GM21528 (cell line): ENCODE measurements at regions not wholly inside any gene's neighbourhood (a gene's known extent, or its start where the extent isn't known, plus 50 kb on each side); places are given as distances from the start of the nearest gene placed in this dataset.
"Not testable (repeated sequence)": the region's sequence is repeated elsewhere in the genome, so short reads cannot be mapped to it uniquely, and the experiment has no call there.

Source experiments
- ATAC-seq: cut with Tn5 transposase; IDR thresholded peaks from one replicate; pipeline ENCODE4 v1.9.1; 2021; ENCODE audit warnings: mild to moderate bottlenecking, moderate library complexity; ENCODE audit not compliant: unreplicated experiment, low FRiP score

DNA sequence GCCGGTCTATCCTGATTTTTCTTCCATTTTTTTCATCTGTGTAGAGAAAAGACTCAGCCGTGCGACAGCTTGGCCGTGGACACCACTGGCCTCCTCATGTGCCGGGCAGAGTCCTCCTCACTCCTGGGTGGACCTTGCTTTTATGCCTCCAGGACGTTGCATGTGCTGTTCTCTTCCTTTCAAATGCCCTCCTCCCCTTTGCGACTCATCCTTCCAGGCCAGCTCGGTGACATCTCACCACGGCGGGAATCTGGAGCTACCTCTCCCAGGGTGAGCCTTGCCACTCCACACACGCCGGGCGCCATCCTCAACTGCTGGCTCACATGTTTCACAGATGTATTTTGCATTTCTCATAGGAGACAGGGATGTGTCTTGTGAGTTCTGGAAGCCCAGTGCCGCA lies 198.5 kb upstream of the HDAC4 start:
- no peak for ATAC-seq

DNA sequence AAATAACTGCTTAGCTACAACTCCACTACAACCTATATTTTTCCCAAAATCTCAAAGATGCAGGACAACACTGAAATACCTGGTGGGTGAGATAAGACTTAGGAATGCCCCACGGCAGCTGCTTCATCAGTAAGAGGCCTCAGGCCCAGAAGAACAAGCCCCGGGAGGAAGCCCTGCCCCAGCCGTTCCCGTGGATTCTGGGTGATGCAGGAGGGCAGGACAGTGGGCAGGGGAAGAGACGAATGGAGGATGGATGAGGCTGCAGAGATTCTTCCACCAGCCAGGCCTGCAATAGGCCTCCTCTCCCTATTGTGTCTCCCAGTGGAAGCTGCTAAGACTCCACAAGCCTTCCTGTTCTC lies 197.9 kb upstream of the HDAC4 start:
- no peak for ATAC-seq

DNA sequence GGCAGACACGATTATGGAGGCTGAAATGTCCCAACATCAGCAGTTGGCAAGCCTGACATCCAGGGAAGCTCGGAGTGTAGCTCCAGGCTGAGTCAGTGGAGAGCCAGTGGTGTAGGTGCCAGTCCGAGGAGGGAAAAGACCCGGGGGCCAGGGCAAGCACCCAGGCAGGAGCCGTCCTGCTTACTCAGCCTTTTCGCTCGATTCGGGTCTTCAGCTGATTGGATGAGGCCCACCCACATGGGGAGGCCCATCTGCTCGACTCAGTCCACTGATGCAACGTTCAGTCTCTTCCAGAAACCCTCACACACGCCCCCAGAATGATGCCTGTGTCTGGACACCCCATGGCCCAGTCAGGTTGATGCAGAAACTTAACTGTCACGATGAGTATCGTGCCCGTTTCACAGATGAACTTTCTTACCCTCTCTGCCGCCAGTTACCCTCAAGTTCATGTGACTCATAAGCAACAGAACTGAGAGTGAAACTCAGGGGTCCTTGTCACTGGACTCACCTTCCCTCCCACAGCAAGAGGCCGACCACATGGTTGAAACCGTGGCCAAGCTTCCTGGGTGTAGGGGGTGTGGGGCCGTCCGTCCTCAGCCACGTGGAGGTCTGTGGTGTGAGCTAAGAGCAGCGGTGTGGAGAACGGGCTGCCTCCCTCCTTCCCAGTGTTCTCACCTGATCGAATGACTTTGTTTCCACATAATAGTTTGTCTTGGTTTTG lies 197.4 kb upstream of the HDAC4 start:
- ATAC-seq = no peak

DNA sequence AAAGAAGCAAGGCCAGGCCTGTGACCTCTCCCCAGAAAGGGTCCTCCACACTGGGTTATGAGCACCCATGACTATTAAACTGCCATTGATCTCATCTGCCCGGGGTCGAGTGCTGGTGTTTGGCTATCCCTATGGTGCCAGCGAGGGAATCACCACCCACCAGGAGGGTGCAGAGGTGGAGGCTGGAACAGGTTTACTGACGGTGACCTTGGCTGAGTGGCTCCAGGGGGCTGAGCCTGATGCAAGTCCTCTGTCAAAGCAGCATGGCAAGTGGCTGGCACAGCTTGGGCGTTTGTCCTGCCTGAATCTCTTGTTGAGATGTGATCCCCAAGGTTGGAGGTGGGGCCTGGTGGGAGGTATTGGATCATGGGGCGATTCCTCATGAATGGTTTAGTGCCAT lies 196.4 kb upstream of the HDAC4 start:
- no peak for ATAC-seq

DNA sequence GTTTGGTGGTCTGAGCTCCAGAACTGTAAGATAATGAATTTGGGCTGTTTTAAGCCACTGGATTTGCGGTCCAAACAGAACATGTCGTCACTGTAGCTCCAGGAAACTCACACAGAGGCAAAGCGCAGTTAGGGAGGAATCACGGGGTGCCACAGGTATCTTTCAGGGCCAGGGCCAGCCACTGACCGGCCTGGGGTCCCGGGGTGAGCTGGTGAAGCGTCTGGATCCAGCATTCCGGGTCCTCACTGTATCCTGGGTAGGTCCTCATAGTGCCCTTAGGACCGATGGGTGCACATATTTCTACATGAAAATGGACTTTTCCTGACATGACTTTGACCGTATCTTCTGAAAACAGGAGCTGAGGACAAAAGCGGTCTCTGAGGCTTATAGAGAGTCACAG lies 196.0 kb upstream of the HDAC4 start:
- ATAC-seq = no peak

DNA sequence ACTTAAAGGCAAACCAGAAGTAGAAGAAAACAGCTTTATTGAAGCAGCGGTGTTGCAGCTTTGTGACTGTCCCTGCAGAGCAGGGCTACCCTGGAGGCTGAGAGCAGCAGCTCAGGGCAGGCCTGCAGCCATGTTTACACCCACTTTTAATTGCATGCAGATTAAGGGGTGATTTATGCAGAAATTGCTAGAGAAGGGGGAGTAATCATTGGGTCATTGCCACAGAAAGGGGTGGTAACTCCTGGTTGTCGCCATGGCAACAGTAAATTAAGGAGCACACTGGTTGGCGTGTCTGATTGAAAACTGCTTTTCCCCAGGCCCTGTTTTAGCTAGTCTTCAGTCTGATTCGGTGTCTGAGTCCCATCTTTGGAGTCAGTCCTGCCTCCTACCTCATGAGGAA lies 195.4 kb upstream of the HDAC4 start:
- ATAC-seq = no peak

DNA sequence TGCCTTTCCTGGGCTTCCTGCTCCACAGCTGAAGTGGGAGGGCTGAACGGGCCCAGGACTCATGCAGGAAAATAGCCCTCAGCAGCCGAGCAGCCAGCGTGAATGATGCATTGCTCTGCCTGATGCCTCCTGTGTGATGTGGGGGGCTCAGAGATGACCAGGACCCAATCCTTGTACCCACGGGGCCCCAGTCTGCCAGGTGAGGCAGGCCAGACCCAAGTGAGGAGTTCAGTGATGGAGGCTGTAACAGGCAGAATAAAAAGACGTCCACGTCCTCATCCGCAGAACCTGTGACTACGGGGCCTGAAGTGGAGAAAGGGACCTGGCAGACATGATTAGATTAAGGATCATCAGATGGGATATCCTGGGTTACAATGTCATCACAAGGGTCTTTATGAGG lies 194.9 kb upstream of the HDAC4 start:
- ATAC-seq = no peak

DNA sequence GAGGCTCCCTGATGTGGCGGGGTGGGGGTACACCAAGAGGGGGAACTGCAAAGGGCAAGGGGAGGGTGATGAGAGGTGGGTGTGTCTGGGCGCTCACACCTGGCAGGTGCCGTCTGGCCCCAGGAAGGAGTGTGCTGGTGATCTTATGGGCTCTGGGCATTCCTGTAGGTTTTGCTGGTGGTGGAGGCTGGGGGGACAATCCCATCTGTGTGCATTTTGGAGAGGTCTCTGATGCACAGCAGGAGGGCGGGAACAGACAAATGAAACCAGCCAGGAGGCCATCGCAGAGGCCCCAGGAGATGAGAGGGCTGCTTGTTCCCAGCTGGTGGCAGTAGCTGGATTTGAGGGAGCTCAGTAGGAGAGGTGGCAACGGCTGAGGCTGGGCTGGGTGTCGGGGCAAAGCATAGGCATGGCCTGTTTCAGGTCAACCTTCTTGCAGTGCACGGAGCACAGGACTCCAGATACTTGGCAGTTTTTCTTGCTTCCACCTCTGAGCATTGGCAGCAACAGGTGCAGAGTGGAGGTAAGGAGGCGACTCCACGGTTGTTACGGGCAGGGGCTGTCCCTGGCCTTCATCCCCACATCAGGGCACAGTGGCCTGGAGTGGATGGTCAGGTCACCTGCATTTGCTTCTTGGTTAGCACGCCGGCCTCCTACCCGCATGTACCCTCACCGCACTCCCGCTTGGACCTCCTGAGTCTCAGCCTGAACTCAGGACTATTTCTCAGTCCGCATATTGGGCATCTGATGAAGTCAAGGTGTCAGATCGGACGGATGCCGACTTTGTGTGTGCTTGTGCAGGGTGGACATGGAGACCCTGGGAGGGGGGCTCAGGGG lies 194.2 kb upstream of the HDAC4 start:
- no peak for ATAC-seq

DNA sequence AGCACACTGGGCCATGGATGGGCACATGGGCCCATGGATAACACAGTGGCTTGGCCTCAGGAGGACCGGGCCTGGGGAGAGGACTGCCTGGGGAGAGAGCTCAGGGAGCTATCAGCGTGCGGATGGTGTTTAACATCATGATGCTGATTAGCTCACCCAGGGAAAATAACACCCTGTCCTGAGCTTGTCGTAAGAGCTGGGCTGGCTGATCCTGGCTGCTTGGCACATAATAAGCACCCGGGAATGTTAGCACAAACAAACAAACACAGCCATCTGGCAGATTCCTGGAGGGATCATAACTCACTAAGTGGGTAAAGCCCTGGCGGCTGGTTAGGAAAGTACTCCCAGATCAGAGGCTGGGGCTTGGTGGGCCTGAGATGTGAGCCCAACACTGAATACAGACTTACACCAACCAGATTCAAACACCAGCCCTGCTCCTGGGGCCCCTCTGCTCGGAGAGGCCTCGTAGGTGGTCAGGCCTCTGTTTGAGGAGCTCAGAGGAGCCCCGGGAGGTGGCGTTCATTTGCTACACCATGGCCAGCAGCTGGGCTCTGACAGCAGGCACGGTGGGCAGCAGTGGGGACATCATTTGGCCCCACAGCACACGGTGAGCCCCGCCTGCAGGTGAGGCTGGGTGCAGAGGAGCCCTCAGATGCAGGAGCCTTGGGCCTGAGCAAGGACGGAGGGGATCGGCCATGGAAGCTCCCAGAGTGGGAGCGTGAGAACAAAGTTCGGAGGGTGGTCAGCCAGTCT lies 193.4 kb upstream of the HDAC4 start:
- ATAC-seq = no peak

DNA sequence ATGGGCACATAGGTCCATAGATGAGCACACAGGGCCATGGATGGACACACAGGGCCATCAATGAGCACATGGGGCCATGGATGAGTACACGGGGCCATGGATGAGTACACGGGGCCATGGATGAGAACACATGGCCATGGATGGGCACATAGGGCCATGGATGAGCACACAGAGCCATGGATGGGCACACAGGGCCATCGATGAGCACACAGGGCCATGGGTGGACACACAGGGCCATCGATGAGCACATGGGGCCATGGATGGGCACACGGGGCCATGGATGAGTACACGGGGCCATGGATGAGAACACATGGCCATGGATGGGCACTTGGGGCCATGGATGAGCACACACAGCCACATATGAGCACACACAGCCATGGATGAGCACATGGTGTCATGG lies 192.6 kb upstream of the HDAC4 start:
- no peak for ATAC-seq

DNA sequence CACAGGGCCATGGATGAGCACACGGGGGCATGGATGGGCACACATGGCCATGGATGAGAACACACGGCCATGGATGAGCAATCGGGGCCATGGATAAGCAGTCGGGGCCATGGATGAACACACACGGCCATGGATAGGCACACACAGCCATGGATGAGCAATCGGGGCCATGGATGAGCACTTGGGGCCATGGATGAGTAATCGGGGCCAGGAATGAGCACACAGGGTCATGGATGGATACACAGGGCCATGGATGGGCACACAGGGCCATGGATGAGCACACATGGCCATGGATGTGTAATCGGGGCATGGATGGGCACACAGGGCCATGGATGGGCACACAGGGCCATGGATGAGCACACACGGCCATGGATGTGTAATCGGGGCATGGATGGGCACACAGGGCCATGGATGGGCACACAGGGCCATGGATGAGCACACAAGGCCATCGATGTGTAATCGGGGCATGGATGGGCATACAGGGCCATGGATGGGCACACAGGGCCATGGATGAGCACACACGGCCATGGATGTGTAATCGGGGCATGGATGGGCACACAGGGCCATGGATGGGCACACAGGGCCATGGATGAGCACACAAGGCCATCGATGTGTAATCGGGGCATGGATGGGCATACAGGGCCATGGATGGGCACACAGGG lies 191.9 kb upstream of the HDAC4 start:
- ATAC-seq = not testable (repeated sequence)

DNA sequence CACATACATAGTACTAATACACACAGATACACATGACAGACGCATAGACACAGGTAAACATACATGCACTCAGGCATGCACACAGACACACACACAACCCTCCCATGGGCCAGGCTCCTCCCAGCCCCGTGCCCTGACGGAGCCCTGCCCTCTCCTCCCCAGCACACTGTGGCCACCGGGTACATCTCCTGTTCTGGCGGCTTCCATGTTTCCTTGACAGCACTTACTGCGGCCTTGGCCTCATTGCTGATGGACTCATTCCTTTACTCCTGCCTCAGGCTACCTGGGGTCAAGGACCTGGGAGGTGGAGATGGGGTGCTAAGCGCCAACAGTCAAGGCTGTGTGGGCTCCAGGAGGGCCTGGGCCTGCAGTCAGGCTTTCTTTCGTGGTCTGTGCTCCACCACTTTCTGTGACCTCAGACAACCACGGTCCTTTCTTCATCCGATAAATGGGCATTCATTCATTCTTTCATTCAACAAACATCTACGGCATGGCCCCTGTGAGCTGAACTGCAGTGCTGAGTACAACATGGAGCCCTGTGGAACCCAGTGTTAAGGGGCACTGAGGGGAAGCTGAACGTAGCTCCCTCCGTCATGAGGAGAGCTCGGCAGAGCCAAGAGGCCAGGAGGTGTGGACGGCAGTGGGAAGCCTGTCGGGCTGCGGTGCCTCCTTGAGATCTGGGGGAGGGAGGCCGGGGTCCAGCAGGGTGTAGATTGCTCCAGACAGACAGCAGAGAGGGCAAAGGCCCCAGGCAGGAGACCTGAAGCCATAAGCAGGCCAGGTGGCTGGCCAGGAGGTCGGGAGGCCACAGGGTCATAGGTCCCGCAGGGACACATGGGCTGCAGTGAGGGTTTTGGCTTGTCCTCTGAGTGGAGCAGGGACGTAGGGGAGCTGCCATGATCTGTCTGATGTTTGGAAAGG lies 190.4 kb upstream of the HDAC4 start:
- ATAC-seq = no peak

DNA sequence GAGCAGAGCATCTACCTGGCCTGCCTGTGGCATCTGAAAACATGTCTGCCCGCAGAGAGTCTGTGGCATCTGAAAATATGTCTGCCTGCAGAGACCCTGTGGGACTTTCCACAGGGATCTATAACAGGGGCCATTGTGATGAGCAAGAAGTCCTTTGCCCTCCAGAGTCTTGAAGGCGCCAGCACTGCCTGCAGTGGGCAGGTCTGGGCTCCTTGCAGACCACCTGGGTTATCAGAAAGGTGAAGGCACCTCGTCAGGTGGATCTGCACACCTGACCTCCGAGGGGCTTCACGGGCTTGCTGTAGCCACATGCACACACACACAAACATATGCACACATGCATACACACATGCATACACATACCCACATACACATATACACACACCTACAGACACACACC lies 189.5 kb upstream of the HDAC4 start:
- no peak for ATAC-seq

DNA sequence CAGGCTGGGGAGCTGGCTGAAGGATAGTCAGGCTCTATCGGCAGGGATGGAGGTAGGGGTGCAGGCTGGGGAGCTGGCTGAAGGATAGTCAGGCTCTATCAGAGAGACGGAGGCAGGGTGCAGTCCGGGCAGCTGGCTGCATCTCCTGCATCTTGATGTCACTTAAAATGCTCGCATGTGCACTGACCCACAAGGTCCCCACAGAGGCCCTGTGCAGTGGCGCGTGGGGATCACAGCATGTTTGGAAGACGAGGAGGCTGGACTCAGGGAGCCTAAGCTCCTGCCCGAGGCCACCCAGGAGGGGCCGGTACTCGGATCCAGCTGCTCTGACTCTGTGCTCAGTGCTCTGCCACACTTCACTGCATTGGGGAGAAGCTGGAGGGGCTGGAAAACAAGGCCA lies 189.0 kb upstream of the HDAC4 start:
- no peak for ATAC-seq

DNA sequence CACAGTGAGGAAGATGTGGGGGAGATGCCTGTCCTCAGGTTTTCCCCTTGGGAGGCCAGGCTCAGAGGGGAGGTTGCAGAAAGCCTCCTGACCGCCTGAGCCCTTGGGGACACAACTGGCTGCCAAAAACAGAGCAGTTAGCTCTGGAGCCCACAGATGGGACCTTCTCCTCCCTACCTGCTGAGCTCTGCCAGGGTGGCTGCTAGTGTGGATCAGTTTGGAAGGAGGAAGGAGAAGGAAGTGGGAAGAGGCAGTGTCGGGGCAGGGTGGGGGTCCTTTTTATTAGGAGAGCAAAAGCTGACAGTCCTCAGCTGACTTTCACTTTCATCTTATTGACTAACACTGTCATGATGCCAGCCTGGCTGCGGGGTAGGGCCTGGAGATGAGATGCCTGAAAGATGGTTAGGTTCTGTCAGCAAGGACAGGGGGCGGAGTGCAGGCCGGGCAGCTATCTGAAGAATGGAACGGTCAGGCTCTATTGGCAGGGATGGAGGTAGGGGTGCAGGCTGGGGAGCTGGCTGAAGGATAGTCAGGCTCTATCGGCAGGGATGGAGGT lies 188.5 kb upstream of the HDAC4 start:
- no peak for ATAC-seq

DNA sequence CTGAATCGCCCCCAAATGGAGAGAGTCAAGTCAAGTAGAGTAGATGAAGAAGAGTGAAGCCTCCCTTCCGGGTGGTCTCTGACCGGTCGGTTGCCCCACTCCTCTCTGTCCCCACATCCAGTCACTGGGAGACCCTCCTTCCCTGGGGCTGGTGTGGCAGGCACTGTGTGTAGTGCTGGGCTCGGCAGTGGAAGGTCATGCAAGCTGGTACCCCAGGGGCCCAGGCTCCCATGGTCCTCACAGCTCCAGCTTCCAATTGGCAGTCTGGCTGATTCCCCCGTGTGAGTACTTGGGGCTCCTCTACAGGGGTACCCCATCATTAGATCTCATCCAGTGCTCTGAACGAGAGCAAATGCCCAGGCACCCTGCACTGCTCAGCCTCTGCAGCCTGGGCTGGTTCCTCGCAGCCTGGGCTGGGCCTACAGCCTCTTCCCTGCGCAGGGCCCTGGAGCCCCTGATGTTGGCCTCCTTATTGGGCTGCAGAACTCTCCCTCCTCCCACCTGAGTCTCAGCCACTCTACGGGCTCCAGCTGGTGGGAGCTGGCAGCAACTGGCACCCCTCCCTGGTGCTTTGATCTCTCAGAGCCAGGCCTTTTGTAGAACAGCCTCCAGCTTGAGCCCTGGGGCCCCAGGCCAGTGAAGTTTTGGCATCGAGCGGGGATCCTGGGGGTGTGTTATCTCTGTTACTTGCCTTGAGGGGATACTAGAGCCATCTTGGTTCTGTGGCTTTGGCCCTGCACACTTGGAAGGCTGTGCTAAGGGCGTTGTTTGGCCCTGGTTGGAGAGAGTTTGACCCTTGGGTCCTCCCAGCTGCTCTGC lies 187.8 kb upstream of the HDAC4 start:
- ATAC-seq = no peak

DNA sequence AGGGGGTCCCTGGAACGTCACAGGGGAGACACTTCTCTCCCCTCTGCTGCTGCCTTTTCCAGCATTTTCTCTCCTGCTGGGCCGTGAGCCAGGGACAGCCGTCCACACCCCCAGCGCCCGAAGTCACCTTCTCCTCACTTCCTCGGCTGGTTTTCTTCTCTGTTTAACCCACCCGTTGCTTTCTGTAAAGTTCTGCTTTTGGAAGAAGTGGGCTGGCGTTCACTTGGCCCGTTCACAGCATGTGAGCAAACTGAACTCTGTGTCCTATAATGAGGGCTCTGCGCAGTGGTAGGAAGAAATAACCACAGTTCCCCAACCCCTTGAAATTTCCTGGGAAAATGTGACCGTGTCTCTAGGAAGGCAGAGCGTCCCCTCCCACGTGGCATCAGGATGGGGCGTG lies 187.0 kb upstream of the HDAC4 start:
- ATAC-seq = no peak

DNA sequence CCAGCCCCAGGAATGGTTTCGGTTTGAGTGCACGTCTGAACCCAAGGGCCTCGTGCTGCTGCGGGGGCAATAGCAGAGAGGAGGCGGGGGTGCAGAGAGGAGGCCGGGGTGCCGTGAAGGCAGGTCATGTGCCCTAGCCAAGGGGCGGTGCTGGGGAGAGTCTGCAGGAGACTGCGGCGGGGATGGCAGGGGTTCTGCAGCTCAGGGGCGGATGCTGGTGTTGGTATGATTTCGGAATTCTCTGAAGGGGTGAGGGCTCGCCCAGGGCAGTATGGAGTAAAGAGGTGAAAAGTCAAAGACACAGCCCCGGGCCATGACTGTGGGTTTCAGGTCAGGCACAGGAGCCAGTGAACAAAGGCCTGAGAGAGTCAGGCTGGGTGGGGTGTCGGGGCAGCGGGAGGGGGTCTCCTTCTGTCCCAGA lies 186.5 kb upstream of the HDAC4 start:
- ATAC-seq = no peak
